H1 (cell line): ENCODE measurements at regions not wholly inside any gene's neighbourhood (a gene's known extent, or its start where the extent isn't known, plus 50 kb on each side); places are given as distances from the start of the nearest gene placed in this dataset.

Experiments
- CTCF ChIP-seq, 3 experiments: IDR thresholded peaks; 1 replicate in 2 of 3; 2 replicates in 1 of 3; pipeline versions ENCODE4 v1.5.1 to v1.6.1; 2011; ENCODE audit warnings: low read length in 3 of 3, mild to moderate bottlenecking in 3 of 3, inconsistent platforms in 2 of 3, low read depth in 1 of 3, moderate library complexity in 1 of 3; ENCODE audit not compliant: insufficient read depth in 1 of 3; ENCODE audit errors: control extremely low read depth in 1 of 3
- EZH2 ChIP-seq: fragments of 200-600 bp; sonication (generic); IDR thresholded peaks from 2 replicates; pipeline ENCODE4 v1.7.1; 2012; ENCODE audit warnings: low read depth, mild to moderate bottlenecking, moderate library complexity, low read length, inconsistent platforms; ENCODE audit not compliant: severe bottlenecking
- MAX ChIP-seq: IDR thresholded peaks from 2 replicates; pipeline ENCODE4 v1.6.1; 2012; ENCODE audit warnings: inconsistent platforms
- POLR2AphosphoS5 ChIP-seq: IDR thresholded peaks from 2 replicates; pipeline ENCODE4 v1.6.1; 2011; ENCODE audit warnings: low read depth, low read length
- TAF1 ChIP-seq: IDR thresholded peaks from 2 replicates; pipeline ENCODE4 v1.6.1; 2011; ENCODE audit warnings: mild to moderate bottlenecking, low read depth, low read length

- TF ChIP-seq EZH2, result no peak
- no peak for TF ChIP-seq CTCF (IDR thresholded peaks at IDR 0.05; ENCODE audit: control extremely low read depth in 1 of 3, insufficient read depth in 1 of 3, low read depth in 1 of 3, low read length in 3 of 3)
- TF ChIP-seq POLR2AphosphoS5, result no peak
- no peak for TF ChIP-seq MAX
- no peak for TF ChIP-seq TAF1
Observed at GRCh38 chr1:62928885-62929284, 145.0 kb downstream of the ATG4C start.
